ENCODE measurements at regions not wholly inside any gene's neighbourhood (a gene's known extent, or its start where the extent isn't known, plus 50 kb on each side); places are given as distances from the start of the nearest gene placed in this dataset.

DNA sequence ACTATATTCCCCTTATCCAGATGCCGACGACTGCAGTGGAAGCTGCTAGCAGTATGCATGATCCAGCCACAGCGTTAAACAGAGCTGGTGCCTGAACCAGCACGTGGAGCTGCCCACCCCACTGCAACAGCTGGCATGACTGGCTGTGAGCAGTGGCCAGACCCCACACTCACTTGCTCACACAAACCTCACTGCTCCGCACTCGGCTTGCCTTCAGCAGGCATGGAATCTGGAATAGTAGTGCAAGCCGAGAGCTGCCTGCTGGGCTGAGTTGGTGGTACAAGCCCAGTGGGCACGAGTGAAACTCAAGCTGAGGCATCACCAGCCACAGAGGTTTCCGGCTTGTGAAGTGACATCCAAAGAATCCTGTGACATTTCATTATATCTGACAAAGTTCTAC is 1197.6 kb downstream of the FAM133A start:
- no peaks in the 10 kb centered on the region for H3K36me3 ChIP-seq
- intact Hi-C loops (cut with DNase I), result no loop called here
- no peak overlapping the region for H3K27ac ChIP-seq (replicated peaks in 1 of 4)
- no peaks in the 10 kb centered on the region for H3K4me1 ChIP-seq
- no peaks in the 10 kb centered on the region for H3K9me3 ChIP-seq
- no peak for DNase-seq (ENCODE audit: extremely low spot score)
- no peak overlapping the region for H3K4me3 ChIP-seq
- no peaks in the 10 kb centered on the region for H3K27me3 ChIP-seq
- TF ChIP-seq POLR2A (IDR thresholded peaks at IDR 0.05; ENCODE audit: low read depth) (no peak), POLR2AphosphoS5 (IDR thresholded peaks at IDR 0.05) (no peak), EP300 (IDR thresholded peaks at IDR 0.05) (no peak)
- TF ChIP-seq, protein P1, sequence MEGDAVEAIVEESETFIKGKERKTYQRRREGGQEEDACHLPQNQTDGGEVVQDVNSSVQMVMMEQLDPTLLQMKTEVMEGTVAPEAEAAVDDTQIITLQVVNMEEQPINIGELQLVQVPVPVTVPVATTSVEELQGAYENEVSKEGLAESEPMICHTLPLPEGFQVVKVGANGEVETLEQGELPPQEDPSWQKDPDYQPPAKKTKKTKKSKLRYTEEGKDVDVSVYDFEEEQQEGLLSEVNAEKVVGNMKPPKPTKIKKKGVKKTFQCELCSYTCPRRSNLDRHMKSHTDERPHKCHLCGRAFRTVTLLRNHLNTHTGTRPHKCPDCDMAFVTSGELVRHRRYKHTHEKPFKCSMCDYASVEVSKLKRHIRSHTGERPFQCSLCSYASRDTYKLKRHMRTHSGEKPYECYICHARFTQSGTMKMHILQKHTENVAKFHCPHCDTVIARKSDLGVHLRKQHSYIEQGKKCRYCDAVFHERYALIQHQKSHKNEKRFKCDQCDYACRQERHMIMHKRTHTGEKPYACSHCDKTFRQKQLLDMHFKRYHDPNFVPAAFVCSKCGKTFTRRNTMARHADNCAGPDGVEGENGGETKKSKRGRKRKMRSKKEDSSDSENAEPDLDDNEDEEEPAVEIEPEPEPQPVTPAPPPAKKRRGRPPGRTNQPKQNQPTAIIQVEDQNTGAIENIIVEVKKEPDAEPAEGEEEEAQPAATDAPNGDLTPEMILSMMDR (IDR thresholded peaks at IDR 0.05), result no peak
- WGBS, result 78% methylated on average over 8 of the region's 9 CpGs

DNA sequence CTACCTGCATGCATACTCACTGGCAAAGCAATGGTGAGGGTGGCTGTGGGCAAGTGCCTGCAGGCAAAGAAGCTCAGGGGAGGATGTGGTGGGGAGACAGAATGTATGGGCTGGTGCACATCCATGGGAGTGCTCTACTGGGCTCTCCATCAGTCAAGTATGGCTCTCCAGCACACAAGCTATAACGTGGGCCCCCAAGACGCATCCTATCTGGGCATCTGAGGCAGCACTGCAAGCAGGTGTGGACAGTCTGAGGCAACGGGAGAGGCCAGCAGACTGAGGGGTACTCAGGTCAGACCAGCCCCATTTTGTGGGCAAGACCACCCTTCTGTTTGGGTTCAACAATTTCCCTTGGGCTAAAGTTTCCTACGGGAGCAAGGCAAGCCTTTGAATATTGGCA is 1227.8 kb downstream of the FAM133A start:
- no peak overlapping the region for H3K4me3 ChIP-seq
- TF ChIP-seq, protein P1 (IDR thresholded peaks at IDR 0.05), result no peak
- no peaks in the 10 kb centered on the region for H3K4me1 ChIP-seq
- no peak overlapping the region for H3K27ac ChIP-seq (replicated peaks in 1 of 4)
- no peak for DNase-seq (ENCODE audit: extremely low spot score)
- 53% methylated on average over 2 of the region's 4 CpGs for WGBS
- no peaks in the 10 kb centered on the region for H3K27me3 ChIP-seq
- no peaks in the 10 kb centered on the region for H3K9me3 ChIP-seq
- no peaks in the 10 kb centered on the region for H3K36me3 ChIP-seq
- intact Hi-C loops (cut with DNase I), result no loop called here

DNA sequence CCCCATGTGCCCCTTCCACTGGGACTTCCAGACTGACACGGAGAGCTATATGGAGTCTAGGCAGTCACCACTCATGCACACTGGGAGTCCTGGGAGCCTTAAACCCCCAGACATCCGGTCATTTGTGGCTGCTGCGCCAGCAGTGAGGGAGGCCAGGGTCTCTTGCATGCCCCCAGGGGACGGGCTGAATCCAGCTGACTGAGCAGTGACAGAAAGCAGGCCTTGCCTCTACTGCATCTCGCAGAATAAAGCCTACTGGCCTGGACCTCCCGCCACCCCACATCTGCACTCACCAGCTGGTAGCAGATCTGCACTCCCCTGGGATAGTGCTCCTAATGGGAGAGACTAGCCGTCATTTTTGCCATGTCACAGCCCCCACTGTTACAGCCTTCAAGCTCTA is 1234.2 kb downstream of the FAM133A start:
- Histone ChIP-seq H3K9me3 (no peaks in the 10 kb centered on the region), H3K4me3 (no peak overlapping the region), H3K27me3 (no peaks in the 10 kb centered on the region), H3K4me1 (no peaks in the 10 kb centered on the region), H3K27ac (replicated peaks in 1 of 4) (no peak overlapping the region), H3K36me3 (no peaks in the 10 kb centered on the region)
- DNase-seq (ENCODE audit: extremely low spot score), result no peak
- intact Hi-C loops (cut with DNase I), result no loop called here
- no peak for TF ChIP-seq EP300 (IDR thresholded peaks at IDR 0.05)
- TF ChIP-seq, protein P1 (IDR thresholded peaks at IDR 0.05), result no peak
- no peak for TF ChIP-seq POLR2AphosphoS5 (IDR thresholded peaks at IDR 0.05)
- TF ChIP-seq POLR2A (IDR thresholded peaks at IDR 0.05; ENCODE audit: low read depth), result no peak
- WGBS, result 68% methylated on average over 6 of the region's 7 CpGs

DNA sequence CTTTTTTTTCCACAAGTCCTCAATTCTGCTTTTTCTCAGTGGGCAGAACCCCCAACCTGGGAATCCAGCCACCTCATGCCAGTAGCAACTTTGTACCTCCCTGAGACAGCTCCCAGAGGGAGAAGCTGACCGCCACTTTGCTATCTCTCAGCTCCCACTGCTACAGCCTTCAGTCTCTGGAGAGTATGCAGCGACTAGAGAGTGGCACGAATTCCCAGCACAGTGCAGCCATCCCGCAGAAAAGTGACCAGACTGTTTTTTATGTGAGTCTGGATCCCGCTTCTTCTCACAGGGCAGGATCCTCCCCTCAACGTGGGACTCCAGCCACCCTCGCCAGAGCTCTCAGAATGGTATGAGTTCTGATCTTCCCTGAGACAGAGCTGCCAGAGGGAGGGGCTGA is 1234.6 kb downstream of the FAM133A start:
- WGBS, result 72% methylated on average over 7 of the region's 7 CpGs
- H3K36me3 ChIP-seq, result no peaks in the 10 kb centered on the region
- TF ChIP-seq, protein P1 (IDR thresholded peaks at IDR 0.05), result no peak
- TF ChIP-seq EP300 (IDR thresholded peaks at IDR 0.05) (no peak), POLR2A (IDR thresholded peaks at IDR 0.05; ENCODE audit: low read depth) (no peak), POLR2AphosphoS5 (IDR thresholded peaks at IDR 0.05) (no peak)
- no peaks in the 10 kb centered on the region for H3K27me3 ChIP-seq
- no peak overlapping the region for H3K27ac ChIP-seq (replicated peaks in 1 of 4)
- H3K4me1 ChIP-seq, result no peaks in the 10 kb centered on the region
- H3K4me3 ChIP-seq, result no peak overlapping the region
- H3K9me3 ChIP-seq, result no peaks in the 10 kb centered on the region
- intact Hi-C loops (cut with DNase I), result no loop called here
- DNase-seq (ENCODE audit: extremely low spot score), result no peak

DNA sequence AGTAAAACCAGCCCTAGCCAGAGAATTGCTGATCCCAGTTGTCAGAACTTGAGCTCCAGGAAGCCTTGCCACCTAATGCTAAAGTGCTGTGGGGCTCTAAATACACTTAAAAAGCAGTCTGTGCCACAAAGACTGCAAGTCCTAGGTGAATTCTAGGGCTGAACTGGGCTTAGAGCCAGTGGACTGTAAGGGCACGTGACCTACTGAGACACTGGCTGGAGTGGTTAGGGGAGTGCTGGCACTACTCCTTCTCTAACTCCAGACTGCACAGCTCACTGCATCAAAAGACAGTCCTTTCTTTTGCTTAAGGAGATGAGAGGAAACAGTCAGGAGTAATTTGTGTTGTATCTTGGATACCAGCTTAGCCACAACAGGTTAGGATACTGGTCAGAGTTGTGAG is 1240.2 kb downstream of the FAM133A start:
- no peak for DNase-seq (ENCODE audit: extremely low spot score)
- Histone ChIP-seq H3K9me3 (no peaks in the 10 kb centered on the region), H3K27ac (replicated peaks in 1 of 4) (no peak overlapping the region), H3K27me3 (no peaks in the 10 kb centered on the region), H3K4me3 (no peak overlapping the region), H3K4me1 (peaks cover 0 to 4% (median 0%) of the 10 kb centered on the region in 4 donors), H3K36me3 (no peaks in the 10 kb centered on the region)
- TF ChIP-seq EP300 (IDR thresholded peaks at IDR 0.05) (no peak), POLR2A (IDR thresholded peaks at IDR 0.05; ENCODE audit: low read depth) (no peak), POLR2AphosphoS5 (IDR thresholded peaks at IDR 0.05) (no peak)
- TF ChIP-seq, protein P1 (IDR thresholded peaks at IDR 0.05), result no peak
- WGBS, result 50% methylated on average over 1 of the region's 1 CpG
- intact Hi-C loops (cut with DNase I), result no loop called here
